HepG2 (cell line): ENCODE measurements at regions not wholly inside any gene's neighbourhood (a gene's known extent, or its start where the extent isn't known, plus 50 kb on each side); places are given as distances from the start of the nearest gene placed in this dataset.

ENCODE experiments used
- ATAC-seq: fragments of 200-7000 bp; cut with Tn5 transposase; 3 replicates; pipeline ENCODE4 v1.9.1; 2020; ENCODE audit warnings: mild to moderate bottlenecking, moderate library complexity
- BruUV-seq: library from RNA; stranded (reverse); fragments of 400-500 nt; replicated peaks from 2 replicates; lab custom pipeline; 2021; lab: Mats Ljungman, UMichigan
- CTCF ChIA-PET: fragments of 300-600 bp; formaldehyde crosslinking; extraction: SDS; loops from one replicate; lab custom pipeline; 2021; ENCODE audit warnings: low total read pairs, inconsistent platforms, low intra/inter-chr PET ratio; lab: Yijun Ruan, JAX
- POLR2A ChIA-PET: fragments of 350-600 bp; sonication (Branson Sonifier 250); formaldehyde crosslinking; loops from one replicate; lab custom pipeline; 2020; ENCODE audit warnings: antibody characterized with exemption, inconsistent platforms; lab: Yijun Ruan, JAX
- DNase-seq: peaks from one replicate; pipeline ENCODE4 v3.0.0-alpha.2; 2015; ENCODE audit warnings: low spot score
- FAIRE-seq: peaks from 3 replicates; lab custom pipeline; 2011; peaks lifted over from hg19 to GRCh38; lab: Jason Lieb, UNC
- H2AFZ ChIP-seq: one replicate; pipeline ENCODE4 v1.6.1; 2011; ENCODE audit warnings: low read length, inconsistent platforms
- H3K27ac ChIP-seq: fragments of 300-600 bp; 3 replicates; pipeline ENCODE4 v1.8.0; 2011; ENCODE audit warnings: mixed run types, mild to moderate bottlenecking, mixed read lengths, low read length, inconsistent platforms; ENCODE audit not compliant: insufficient read depth; ENCODE audit errors: extremely low read length
- H3K27me3 ChIP-seq, 2 experiments: fragments of 200-600 bp in 1 of 2; 2 replicates in 1 of 2; 3 replicates in 1 of 2; pipeline versions ENCODE4 v1.6.0 to v1.8.0; 2011; ENCODE audit warnings: low read length in 2 of 2, mild to moderate bottlenecking in 2 of 2, moderate library complexity in 2 of 2, inconsistent platforms in 1 of 2; ENCODE audit not compliant: insufficient read depth in 2 of 2, control insufficient read depth in 1 of 2
- H3K36me3 ChIP-seq, 2 experiments: fragments of 200-600 bp in 1 of 2; replicated peaks in 1 of 2; 2 replicates in 1 of 2; 3 replicates in 1 of 2; pipeline versions ENCODE4 v1.5.1 to v1.8.0; 2011; ENCODE audit warnings: low read length in 2 of 2, inconsistent platforms in 1 of 2; ENCODE audit not compliant: insufficient read depth in 2 of 2, control insufficient read depth in 1 of 2
- H3K4me1 ChIP-seq: 2 replicates; pipeline ENCODE4 v1.5.1; 2012; ENCODE audit warnings: low read length, inconsistent platforms; ENCODE audit not compliant: insufficient read depth
- H3K4me2 ChIP-seq: 2 replicates; pipeline ENCODE4 v1.6.0; 2011; ENCODE audit warnings: low read depth, low read length, inconsistent platforms
- H3K4me3 ChIP-seq, 3 experiments: fragments of 200-600 bp in 1 of 3; sonication (generic), shearing (Covaris generic) in 1 of 3; replicated peaks in 1 of 3; 2 replicates each; pipeline ENCODE4 v1.5.1; 2011 to 2016; ENCODE audit warnings: low read length in 3 of 3, inconsistent platforms in 2 of 3, low read depth in 2 of 3, mild to moderate bottlenecking in 2 of 3, control low read depth in 1 of 3, mixed read lengths in 1 of 3; ENCODE audit not compliant: insufficient read depth in 1 of 3
- H3K79me2 ChIP-seq: one replicate; pipeline ENCODE4 v1.6.1; 2011; ENCODE audit warnings: low read length, inconsistent platforms; ENCODE audit not compliant: insufficient read depth
- H3K9ac ChIP-seq: 2 replicates; pipeline ENCODE4 v1.6.0; 2011; ENCODE audit warnings: mild to moderate bottlenecking, low read depth, low read length, inconsistent platforms; ENCODE audit not compliant: insufficient read depth
- H3K9me3 ChIP-seq: 2 replicates; pipeline ENCODE4 v1.5.1; 2012; ENCODE audit warnings: mild to moderate bottlenecking, low read length
- H4K20me1 ChIP-seq: 2 replicates; pipeline ENCODE4 v1.6.0; 2011; ENCODE audit warnings: inconsistent platforms, mild to moderate bottlenecking, low read length, moderate library complexity; ENCODE audit not compliant: insufficient read depth
- ATM ChIP-seq: fragments of 450-650 bp; IDR thresholded peaks from 2 replicates; pipeline ENCODE4 v1.7.1; 2017; ENCODE audit warnings: mild to moderate bottlenecking, borderline replicate concordance
- FOXK2 ChIP-seq: fragments of 450-650 bp; IDR thresholded peaks from 2 replicates; pipeline ENCODE4 v1.6.1; 2016
- FOXP1 ChIP-seq, 2 experiments: fragments of 450-650 bp in 1 of 2; IDR thresholded peaks; 2 replicates each; pipeline ENCODE4 v1.6.1; 2017 to 2018; ENCODE audit warnings: antibody characterized with exemption in 1 of 2
- IKZF1 ChIP-seq: fragments of 450-650 bp; IDR thresholded peaks from 2 replicates; pipeline ENCODE4 v1.7.1; 2016
- IRX3 ChIP-seq: sonication (generic); formaldehyde crosslinking; IDR thresholded peaks from 2 replicates; pipeline ENCODE4 v1.8.1; 2023; ENCODE audit warnings: mild to moderate bottlenecking, low read depth, missing genetic modification reagents, borderline replicate concordance
- MZF1 ChIP-seq: sonication (generic); formaldehyde crosslinking; IDR thresholded peaks from 2 replicates; pipeline ENCODE4 v1.8.1; 2023; ENCODE audit warnings: mild to moderate bottlenecking, missing genetic modification reagents, borderline replicate concordance
- REL ChIP-seq: sonication (generic); formaldehyde crosslinking; conservative IDR thresholded peaks from 2 replicates; pipeline ENCODE4 v1.8.0; 2022; ENCODE audit warnings: mild to moderate bottlenecking, missing genetic modification reagents, moderate library complexity
- TCF7L2 ChIP-seq: IDR thresholded peaks from 2 replicates; pipeline ENCODE4 v1.6.1; 2011; ENCODE audit warnings: mild to moderate bottlenecking, low read depth, low read length, moderate library complexity
- ZNF282 ChIP-seq: fragments of 450-650 bp; IDR thresholded peaks from 2 replicates; pipeline ENCODE4 v1.6.1; 2018; ENCODE audit not compliant: partially characterized antibody
- ZNF574 ChIP-seq: sonication (generic); formaldehyde crosslinking; IDR thresholded peaks from 2 replicates; pipeline ENCODE4 v1.4.0; 2020; ENCODE audit warnings: missing genetic modification reagents
- ZNF646 ChIP-seq: sonication (generic); formaldehyde crosslinking; IDR thresholded peaks from 2 replicates; pipeline ENCODE4 v1.9.0; 2021; ENCODE audit warnings: mild to moderate bottlenecking, missing genetic modification reagents
- ZNF780A ChIP-seq: sonication (generic); formaldehyde crosslinking; IDR thresholded peaks from 2 replicates; pipeline ENCODE4 v1.8.0; 2022; ENCODE audit warnings: mild to moderate bottlenecking, missing genetic modification reagents, moderate library complexity
- WGBS: methylation state at CpG from one replicate; pipeline ENCODE4 v1.1.6; 2017; ENCODE audit warnings: low lambda C conversion rate; 5-methylcytosine and 5-hydroxymethylcytosine counted together
- in situ Hi-C: cut with HindIII; loops from 2 replicates; pipeline ENCODE4 v1.10.0; 2017; ENCODE audit warnings: low pct_unique_long_range_greater_than_20kb; ENCODE audit not compliant: extremely low pct_ligation_motif_present
- intact Hi-C: fragments of 100-400 bp; cut with micrococcal nuclease; formaldehyde crosslinking; loops from one replicate; pipeline ENCODE4 v1.10.0; 2022; ENCODE audit not compliant: unreplicated experiment
- TF ChIP-seq, protein P1 (sequence below): fragments of 450-650 bp; IDR thresholded peaks from 2 replicates; pipeline ENCODE4 v1.6.1; 2016

DNA sequence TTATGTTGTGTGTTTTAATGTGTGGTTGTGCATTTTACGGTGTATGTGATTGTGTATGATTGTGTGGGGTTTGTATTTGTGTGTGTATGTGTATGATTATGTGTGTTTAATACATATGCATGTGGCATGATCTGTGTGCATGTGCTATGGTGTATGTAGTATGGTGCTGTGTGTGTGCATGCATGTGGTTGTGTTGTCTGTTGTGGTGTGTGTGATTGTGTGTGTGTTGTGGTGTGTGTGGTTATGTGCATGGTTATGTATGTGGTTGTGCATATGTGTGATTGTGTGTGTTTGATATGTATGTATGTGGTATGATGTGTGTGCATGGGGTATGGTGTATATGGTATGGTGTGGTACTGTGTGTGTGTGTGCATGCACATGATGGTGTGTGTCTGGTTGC lies 148.1 kb upstream of the AGAP1 start:
- POLR2A ChIA-PET: no interaction called here
- Histone ChIP-seq H3K4me2 (no peak overlapping the region), H2AFZ (no peak overlapping the region), H3K4me3 (no peak overlapping the region), H3K9ac (no peak overlapping the region), H3K79me2 (no peaks in the 10 kb centered on the region), H3K9me3 (no peaks in the 10 kb centered on the region), H3K4me1 (no peaks in the 10 kb centered on the region), H4K20me1 (no peaks in the 10 kb centered on the region), H3K27ac (no peak overlapping the region), H3K36me3 (no peaks in the 10 kb centered on the region), H3K27me3 (peaks cover 2 to 46% of the 10 kb centered on the region in 2 experiments; a peak in 4 of 5 replicates)
- intact Hi-C loops (no loop called here), in situ Hi-C loops (no loop called here)
- ATAC-seq: no peak
- FAIRE-seq: no peak
- BruUV-seq: no TSS peak
- TF ChIP-seq ZNF646 (CRISPR knock-in tag) (peak; percentile 76; the same call in 1 of the 2 replicates), ZNF780A (CRISPR knock-in tag) (peak; percentile 27; the same call in 1 of the 2 replicates), MZF1 (CRISPR knock-in tag) (no peak), IKZF1 (0 out of 2 replicates have a peak, but pooled peaks have one; percentile 35), ZNF282 (peak; percentile 87), REL (CRISPR knock-in tag) (0 out of 2 replicates have a peak, but pooled peaks have one; percentile 4), ATM (peak; percentile 76; the same call in 1 of the 2 replicates), ZNF574 (CRISPR knock-in tag) (no peak), IRX3 (CRISPR knock-in tag) (no peak), FOXK2 (0 out of 2 replicates have a peak, but pooled peaks have one; percentile 7), FOXP1 (IDR thresholded peaks at IDR 0.05) (peak; percentile 43; the same call in 1 of the 2 replicates), FOXP1 (CRISPR knock-in tag; IDR thresholded peaks at IDR 0.05) (no peak), TCF7L2 (no peak)
- TF ChIP-seq, protein P1, sequence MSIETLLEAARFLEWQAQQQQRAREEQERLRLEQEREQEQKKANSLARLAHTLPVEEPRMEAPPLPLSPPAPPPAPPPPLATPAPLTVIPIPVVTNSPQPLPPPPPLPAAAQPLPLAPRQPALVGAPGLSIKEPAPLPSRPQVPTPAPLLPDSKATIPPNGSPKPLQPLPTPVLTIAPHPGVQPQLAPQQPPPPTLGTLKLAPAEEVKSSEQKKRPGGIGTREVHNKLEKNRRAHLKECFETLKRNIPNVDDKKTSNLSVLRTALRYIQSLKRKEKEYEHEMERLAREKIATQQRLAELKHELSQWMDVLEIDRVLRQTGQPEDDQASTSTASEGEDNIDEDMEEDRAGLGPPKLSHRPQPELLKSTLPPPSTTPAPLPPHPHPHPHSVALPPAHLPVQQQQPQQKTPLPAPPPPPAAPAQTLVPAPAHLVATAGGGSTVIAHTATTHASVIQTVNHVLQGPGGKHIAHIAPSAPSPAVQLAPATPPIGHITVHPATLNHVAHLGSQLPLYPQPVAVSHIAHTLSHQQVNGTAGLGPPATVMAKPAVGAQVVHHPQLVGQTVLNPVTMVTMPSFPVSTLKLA: peak; percentile 94
- CTCF ChIA-PET: no interaction called here
- no peak for DNase-seq
- 42% methylated on average over 1 of the region's 1 CpG for WGBS
